HT-29 (cell line): ENCODE measurements at regions not wholly inside any gene's neighbourhood (a gene's known extent, or its start where the extent isn't known, plus 50 kb on each side); places are given as distances from the start of the nearest gene placed in this dataset.
"Not testable (repeated sequence)": the region's sequence is repeated elsewhere in the genome, so short reads cannot be mapped to it uniquely, and the experiment has no call there.

ENCODE experiments used
- DNase-seq: peaks from one replicate; pipeline ENCODE4 v3.0.0-alpha.2; 2015; ENCODE audit warnings: low spot score

DNA sequence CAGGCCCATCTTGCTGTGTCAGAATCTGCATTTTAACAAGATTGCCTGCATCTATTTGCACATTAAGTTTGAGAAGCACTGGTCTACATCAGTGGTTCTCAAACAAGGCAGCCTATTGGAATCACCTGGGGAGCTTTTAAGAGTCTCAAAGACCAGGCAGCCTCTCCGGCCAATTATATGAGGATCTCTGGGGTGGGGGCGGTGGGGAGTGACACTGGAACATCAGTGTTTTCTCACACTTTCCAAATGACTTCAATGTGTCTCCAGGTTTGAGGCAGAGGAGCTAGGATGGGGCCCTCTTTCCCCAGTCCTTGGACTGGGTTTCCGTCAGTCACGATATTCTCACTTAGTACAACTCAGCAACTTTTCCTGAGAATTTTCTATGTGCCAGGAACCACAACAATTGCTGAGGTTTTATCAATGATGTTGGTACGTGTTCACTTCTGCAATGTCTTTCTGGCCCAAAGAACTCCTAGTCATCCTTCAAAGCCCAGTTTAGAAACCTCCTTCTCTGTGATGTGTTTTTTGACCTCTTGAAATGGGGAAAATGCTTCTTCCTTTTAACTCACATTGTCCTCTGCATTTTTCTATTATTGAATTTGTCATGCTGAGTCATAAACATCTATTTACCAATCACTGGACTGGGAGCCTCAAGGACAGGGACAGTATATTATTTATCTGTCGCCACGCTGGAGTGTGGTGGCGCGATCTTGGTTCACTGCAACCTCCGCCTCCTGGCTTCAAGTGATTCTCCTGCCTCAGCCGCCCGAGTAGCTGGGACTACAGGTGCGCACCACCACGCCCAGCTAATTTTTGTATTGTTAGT, 130.9 kb downstream of the MYCN start:
- DNase-seq = no peak

DNA sequence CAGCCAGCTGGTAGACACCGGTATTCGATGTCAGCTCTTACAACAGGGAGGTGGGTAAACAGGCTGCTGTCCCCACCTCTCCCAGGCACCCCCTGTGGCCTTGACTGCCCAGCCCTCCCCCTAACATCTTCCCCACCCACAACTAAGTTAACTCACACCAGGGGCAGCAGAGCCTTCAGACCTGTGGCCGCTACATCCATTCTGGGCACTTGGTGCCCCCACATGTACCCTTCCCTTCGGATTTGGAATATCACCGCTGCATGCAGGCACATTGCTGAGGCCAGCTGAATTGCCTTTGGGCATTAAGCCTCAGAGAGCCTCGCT, 130.3 kb downstream of the MYCN start:
- DNase-seq = no peak

DNA sequence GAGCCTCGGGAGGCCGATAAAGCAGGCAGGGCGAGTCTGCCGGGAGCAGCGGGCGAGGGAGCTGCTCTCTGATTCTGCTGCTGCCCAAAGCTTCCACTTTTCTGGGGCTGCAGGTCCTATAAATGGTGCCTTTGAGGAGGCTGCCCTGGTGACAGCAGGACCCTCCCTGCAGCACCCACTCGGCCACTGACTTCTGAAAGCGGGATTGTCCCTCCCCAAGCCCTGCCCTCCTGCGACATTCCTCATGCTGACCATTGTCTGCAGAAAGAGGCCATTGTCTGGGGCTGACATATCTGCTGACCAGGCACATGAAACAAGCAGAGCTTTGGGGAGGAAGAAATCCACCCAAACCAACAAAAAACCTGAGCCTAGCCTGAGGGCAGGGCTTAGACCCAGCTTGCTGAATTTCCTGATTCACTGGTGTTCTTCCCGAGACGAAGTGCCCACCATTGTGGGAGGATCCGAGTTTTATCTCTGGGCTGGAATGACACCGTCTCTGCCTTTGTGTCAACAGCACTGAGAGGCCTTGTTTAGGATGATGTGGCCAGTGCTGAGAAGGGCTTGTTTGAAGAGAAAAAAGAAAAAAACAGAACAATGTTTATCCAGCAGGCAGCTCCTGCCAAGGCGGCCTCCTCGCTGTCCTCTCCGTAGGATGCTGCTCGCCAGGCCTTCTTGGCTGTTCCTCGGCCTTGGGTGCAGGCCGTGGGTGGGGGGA, 129.7 kb downstream of the MYCN start:
- no peak for DNase-seq

DNA sequence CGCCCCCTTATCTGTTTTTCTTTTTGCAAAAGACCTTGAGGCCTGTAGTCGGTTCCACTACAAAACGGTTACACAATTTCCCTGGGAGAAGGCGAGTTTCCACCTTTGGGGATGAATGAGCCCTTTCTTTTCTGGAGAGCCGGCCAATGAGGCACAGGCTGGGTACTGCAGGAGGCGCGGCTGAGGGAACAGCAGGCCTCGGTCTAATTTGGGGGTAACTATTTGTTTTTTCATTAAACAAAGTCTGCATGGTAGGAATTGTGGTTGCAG, 129.2 kb downstream of the MYCN start:
- DNase-seq = no peak

DNA sequence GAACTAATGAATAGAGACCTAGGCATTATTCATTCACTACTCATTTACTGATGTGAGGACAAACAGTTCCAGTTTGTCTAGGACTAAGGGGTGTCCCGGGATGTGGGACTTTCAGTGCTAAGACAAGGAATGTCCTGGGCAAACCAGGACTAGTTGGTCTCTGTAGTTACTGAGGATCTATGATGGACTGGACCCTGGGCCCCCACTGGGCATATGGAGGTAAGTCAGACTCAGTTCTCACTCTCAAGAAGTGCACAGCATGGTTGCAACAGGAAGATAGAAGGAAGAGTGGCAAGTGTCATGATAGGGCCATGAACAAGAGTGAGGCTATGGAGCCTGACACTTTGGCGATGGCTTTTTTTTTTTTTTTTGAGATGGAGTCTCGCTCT, 128.2 kb downstream of the MYCN start:
- no peak for DNase-seq

DNA sequence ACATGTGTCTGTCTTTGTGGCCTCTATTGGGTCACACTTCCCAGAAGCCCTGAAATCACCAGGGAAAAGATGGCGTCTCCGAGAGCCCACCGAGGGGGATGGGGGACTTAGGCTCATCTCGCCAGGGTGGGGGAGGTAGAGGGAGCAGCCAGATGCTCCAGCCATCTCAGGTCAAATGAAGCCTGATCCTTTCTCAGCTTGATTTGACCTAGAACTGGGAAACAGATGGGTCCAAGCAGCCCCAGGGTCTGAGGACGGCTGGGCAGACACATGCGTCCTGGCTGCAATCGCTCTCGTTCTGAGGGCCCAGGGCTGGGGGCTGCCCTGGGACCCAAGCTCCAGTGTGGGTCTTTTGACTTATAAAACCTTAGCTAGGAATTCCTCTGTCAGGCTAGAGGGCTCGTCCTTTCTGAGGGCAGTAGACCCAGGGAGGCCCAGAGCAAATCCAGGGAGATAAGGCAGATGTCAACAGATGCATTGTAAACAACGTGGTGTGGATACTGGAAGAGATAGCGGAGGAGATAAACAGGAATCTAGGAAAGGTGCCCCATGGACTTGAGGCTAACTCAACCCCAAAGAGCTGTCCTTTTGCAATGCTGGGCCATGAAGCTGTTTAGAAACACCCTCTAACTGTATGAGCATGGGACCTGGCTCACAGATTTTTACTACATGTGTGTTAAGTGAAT, 127.7 kb downstream of the MYCN start:
- DNase-seq = no peak

DNA sequence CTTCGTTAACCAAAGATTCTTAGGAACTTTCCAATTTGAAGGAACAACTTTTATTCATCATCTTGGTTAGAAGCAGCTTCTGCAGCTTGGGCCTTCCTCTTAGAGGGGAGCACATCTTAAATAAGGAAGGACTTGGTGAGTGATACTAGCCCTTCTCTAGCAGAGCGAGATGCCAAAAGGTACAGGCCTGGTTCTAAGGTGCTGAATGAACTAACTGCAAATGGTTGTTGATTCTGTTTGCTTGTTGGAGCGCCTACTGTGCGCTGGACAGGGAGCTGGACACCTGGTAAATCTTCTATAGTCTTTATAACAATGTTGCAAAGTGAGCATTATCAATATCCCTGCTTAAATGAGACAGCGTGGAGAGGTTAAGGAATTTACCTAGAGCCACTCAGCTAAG, 127.1 kb downstream of the MYCN start:
- DNase-seq = no peak

DNA sequence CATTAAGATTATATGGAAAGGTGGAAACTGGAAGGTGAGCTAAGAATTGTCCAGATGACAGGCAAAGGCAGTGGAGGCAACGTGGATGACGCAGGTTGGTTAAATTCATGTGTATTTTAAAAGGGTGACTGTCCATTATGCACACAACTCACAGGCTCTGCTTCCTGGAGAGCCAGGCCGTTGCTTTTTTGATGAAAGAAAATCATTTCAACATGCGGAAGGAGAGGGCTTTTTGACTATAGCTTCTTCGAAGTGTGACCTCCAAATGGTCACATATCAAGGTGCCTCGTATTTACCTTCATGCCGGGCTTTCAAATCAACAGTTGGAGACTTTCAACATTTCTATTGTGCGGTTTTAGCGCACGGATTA, 126.7 kb downstream of the MYCN start:
- DNase-seq = no peak

DNA sequence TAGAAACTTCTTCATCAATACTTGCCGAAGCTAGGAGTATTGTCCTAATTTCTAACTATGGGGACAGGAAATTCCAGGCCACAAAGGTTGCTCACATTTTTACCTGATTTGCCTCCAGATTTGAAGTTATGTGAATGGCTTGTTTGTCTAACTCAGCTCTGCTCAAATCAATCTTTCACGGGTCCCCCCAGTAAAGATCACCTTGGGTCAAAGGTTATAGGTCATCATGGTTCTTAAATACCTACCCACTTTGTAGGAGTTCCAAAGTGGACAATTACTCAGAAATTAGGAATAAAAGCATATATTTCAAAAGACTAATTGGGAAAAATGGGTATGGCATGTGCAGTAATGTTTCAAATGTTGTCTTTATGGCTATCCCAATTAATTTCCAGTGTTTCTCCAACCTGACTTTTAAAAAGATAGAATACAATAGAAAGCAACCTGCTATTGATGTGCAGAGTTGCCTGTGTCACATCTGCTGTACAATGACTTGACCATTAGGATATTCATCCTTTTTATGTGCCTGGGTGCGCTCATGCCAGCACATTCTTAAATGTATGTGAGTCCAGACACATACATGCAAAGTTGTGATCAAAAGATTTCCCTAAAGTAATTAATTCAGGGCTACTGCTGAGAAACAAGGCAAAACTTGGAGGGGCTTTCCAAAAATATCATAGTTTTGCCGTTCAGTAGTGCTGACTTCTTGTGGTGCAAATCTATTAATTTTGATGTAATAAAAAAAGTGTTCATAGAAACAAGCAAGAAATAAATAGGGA, 126.1 kb downstream of the MYCN start:
- DNase-seq = no peak

DNA sequence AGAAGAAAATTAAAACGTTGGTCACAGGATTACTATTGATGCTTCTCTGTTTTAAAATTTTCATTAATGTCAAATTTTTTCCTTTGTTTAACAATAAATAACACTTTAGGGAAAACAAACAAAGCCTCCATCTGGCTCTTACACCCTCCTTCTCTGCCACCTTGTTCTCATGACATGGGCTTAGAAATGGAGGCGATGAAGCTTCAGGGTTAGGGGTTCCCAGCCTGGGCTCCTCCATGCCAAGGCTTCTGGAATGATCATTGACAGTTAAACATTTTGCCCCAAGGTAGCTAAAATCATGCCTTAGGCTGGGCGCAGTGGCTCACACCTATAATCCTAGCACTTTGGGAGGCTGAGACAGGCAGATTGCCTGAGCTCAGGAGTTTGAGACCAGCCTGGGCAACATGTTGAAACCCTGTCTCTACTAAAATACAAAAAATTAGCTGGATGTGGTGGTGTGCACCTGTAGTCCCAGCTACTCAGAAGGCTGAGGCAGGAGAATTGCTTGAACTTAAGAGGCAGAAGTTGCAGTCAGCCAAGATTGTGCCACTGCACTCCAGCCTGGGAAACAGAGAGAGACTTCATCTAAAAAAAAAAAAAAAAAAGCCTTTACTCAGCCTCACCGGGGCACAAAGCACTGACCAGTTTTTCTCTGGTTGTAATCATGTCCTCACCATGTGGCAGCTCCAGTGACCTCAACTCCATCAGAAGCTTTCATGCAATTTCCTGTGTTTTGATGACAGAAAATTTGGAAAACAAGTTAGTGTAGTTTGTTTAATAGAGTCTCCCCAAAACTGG, 125.1 kb downstream of the MYCN start:
- DNase-seq = not testable (repeated sequence)

DNA sequence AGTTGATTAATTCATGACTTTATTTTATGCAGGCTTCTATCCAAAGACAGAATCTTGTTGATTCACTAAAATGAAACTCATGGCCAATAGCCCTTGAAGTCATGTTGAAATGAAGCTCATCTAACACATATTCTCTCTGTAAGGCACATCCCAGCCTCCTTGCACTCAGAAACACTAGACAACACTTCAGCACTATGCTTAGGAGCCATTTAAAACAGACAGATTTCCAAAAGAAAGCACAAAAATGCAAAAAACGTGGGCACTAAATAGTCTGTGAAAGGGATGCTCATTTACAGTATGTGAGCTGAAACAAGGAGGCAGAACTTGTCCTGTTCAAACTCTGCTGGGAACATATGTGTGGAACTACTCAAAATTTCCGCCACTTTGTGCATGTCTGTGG, 124.4 kb downstream of the MYCN start:
- DNase-seq = no peak

DNA sequence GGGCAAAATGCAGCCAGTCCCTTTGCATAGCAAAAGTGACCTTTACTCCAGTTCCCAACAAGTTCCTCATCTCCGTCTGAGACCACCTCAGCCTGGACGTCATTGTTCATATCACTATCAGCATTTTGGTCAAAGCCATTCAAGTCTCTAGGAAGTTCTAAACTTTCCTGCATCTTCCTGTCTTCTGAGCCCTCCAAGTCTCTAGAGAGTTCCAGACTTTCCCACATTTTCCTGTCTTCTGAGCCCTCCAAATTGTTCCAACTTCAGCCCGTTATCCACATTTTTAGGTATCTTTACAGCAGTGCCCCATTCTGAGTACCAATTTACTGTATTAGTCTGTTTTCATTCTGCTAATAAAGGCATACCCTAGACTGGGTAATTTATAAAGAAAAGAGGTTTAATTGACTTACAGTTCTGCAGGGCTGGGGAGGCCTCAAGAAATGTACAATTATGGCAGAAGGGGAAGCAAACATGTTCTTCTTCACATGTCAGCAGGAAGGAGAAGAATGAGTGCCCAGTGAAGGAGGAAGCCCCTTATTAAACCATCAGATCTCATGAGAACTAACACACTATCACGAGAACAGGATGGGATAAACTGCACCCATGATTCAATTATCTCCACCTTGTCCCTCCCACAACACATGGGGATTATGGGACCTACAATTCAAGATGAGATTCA, 123.7 kb downstream of the MYCN start:
- no peak for DNase-seq

DNA sequence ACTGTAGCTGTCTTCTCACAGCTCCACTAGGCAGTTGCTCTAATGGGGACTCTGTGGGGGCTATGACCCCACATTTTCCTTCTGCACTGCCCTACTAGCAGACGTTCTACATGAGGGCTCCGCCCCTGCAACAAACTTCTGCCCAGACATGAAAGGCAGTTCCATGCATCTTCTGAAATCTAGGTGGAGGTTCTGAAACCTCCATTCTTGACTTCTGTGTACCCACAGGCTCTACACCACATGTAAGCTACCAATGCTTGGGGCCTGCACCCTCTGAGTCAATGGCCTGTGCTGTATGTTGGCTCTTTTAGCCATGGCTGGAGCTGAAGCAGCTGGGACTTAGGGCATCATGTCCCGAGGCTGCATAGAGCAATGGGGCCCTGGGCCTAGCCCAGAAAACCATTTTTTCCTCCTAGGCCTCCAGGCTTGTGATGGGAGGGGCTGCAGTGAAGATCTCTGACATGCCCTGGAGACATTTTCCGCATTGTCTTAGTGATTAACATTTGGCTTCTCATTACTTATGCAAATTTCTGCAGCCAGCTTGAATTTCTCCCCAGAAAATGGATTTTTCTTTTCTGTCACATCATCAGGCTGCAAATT, 123.0 kb downstream of the MYCN start:
- no peak for DNase-seq

DNA sequence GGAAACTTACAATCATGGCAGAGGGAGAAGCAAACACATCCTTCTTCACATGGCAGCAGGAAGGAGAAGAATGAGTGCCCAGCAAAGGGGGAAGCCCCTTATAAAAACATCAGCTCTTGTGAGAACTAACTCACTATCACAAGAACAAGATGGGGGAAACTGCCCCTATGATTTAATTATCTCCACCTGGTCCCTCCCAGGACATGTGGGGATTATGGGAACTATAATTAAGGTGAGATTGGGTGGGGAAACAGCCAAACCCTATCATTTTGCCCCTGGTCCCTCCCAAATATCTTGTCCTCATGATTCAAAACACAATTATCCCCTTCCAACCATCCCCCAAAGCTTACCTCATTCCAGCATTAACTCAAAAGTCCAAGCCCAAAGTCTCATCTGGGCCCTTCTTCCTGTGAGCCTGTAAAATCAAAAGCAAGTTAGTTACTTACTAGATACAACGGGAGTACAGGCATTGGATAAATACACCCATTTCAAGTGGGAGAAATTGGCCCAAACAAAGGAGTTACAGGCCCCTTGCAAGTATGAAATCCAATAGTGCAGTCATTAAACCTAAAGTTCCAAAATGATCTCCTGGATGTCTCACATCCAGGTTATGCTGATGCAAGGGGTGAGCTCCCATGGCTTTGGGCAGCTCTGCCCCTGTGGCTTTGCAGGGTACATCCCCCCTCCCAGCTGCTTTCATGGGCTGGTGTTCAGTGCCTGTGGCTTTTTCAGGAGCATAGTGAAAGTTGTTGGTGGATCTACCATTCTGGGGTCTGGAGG, 122.3 kb downstream of the MYCN start:
- DNase-seq = no peak

DNA sequence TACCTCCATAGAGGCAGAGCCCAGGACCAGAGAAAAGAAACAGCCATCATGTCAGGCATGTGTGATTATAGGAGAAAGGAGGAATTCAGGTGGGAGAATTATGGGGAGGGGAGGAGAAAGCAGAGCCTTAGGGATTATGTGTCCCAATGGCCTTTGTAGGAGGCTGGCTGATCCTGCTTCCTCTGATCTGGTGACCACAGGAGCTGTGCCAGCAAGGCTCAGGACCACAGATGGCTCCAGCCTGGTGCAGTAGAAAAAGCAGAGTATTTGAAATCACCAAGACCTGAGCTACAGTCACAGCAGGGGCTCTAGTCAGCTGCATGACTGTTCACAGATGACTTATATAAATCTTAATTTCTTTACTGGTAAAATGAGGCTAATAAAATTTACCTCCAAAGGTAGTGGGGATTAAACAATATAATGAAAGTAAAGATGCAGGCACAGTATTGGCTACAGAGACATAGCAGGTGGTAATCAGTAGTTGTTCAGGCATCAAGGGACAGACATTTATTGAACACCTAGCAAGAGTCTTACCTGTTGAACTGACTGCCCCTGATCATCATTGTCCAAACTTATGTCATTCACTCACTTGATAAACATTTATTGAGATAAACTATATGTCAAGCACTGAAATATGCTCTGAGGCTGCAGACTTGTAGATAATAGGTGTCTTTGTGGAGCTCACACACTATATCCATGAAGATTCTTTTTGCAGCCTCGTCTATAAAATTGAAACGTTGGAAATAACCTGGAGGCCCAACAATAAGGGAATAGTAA, 121.3 kb downstream of the MYCN start:
- no peak for DNase-seq

DNA sequence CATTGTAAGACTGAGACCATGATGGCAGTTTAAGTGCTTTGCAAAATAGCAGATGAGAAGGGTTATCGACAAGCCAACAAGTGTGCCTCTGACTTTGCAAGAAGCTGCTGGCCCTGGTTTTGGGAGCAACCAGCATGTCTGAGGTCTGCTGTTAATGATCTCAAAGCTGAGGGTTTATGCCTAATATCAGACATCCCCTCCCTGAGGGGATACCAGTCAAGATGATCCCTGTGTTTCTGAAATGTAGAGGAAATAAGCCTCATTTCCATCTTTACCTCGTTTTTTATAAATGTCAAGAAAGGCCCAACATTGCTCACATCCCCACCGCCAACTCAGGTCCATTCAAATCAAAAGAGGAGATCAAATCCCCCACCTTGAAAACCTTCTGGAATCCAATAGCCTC, 120.6 kb downstream of the MYCN start:
- no peak for DNase-seq

DNA sequence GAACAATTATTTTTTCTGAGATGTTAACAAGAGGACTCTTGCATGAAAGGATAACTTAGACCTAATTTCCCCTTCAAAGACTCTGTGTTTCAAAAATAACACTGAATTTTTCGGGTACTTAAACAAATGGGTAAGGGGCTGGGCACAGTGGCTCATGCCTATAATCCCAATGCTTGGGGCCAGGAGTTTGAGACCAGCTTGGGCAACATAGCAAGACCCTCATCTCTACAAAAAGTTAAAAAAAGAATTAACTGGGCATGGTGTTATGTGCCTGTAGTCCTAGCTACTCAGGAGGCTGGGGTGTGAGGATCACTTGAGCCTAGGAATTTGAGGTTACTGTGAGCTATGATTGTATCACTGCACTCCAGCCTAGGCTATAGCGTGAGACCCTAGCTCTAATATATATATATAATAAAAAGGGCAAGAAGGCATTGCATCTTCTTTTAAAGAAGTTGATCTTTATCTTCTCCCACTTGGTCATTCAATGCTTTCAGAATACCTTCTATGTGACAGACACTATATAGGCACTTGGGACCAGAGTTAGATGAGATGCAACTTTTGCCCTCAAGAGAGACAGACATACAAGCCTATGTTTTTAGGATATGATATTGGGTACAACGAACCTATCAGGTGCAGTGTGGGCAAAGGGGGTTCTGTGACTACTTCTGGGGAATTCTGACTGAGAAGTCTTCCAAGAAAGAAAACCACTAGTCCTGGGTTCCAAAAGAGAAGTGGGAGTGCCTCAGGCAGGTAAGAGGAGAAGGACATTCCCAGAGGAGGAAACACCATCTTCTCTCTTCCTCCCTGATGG, 120.0 kb downstream of the MYCN start:
- no peak for DNase-seq

DNA sequence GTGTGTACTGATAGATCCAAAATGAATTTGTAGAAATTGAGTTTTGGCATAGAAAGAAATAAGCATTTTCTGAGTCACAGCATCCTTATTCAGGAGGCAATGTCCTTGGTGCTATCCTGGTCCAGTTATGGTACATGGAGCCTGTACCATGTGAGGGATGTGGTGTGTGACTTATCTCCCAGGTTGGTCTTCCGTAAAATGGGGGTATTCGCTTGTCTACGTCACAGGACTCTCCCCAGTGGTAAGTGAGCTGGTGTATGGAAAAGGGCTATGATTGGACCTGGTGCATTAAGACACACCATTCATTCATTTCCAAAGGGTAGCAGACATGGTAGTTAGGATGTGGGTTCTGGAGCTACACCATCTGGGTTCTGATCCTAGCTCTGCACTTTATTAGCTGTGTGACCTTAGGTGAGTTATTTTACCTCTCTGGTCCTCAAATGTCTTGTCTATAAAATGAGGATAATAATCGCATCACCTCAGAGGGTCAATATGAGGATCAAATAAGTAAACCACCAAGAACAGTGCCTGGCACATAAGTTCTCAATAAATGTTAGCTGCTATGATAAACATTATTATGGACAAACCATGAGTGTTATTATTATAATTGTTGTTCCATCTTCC, 119.2 kb downstream of the MYCN start:
- no peak for DNase-seq
